Breast epithelium (tissue), 3 donors: ENCODE measurements at regions not wholly inside any gene's neighbourhood (a gene's known extent, or its start where the extent isn't known, plus 50 kb on each side); places are given as distances from the start of the nearest gene placed in this dataset.

Experiments
- POLR2A ChIP-seq: fragments of 450-650 bp; IDR thresholded peaks from one replicate; pipeline ENCODE4 v1.6.1; 2016; ENCODE audit warnings: antibody characterized with exemption, mild to moderate bottlenecking, moderate library complexity
- POLR2AphosphoS5 ChIP-seq, 3 donors: sonication (generic); formaldehyde crosslinking; IDR thresholded peaks; one replicate each; pipeline ENCODE4 v1.6.1; 2017; ENCODE audit warnings: antibody characterized with exemption in 3 of 3

- TF ChIP-seq POLR2AphosphoS5 (IDR thresholded peaks at IDR 0.05) (no peak), POLR2A (no peak)
Observed at GRCh38 chr7:123296965-123297364, 97.2 kb upstream of the SLC13A1 start.
